Lower lobe of right lung (tissue), 2 donors: ENCODE measurements at regions not wholly inside any gene's neighbourhood (a gene's known extent, or its start where the extent isn't known, plus 50 kb on each side); places are given as distances from the start of the nearest gene placed in this dataset.

Experiments used
- ATAC-seq, 2 donors: fragments of 200-7000 bp; cut with Tn5 transposase; one replicate each; pipeline ENCODE4 v1.9.1; 2020 to 2022; ENCODE audit warnings: mild to moderate bottlenecking in 2 of 2, moderate library complexity in 2 of 2
- DNase-seq: peaks from one replicate; pipeline ENCODE4 v3.0.0-alpha.2; 2020
- H3K27ac ChIP-seq: fragments of 200-600 bp; one replicate; pipeline ENCODE4 v1.8.0; 2022
- H3K27me3 ChIP-seq: fragments of 200-600 bp; one replicate; pipeline ENCODE4 v1.8.0; 2022; ENCODE audit warnings: low read depth
- H3K36me3 ChIP-seq: fragments of 200-600 bp; one replicate; pipeline ENCODE4 v1.8.0; 2022; ENCODE audit warnings: mild to moderate bottlenecking
- H3K4me1 ChIP-seq: fragments of 200-600 bp; one replicate; pipeline ENCODE4 v1.8.0; 2022
- H3K4me3 ChIP-seq: fragments of 200-600 bp; one replicate; pipeline ENCODE4 v1.8.0; 2022; ENCODE audit warnings: mild to moderate bottlenecking
- H3K9me3 ChIP-seq: fragments of 200-600 bp; one replicate; pipeline ENCODE4 v1.8.0; 2022
- intact Hi-C: fragments of 100-400 bp; cut with DNase I; formaldehyde crosslinking; loops from one replicate; pipeline ENCODE4 v1.11.0; 2022
- TF ChIP-seq, protein P1 (sequence below): fragments of 200-600 bp; IDR thresholded peaks from one replicate; pipeline ENCODE4 v1.8.0; 2022; ENCODE audit warnings: antibody characterized with exemption, mild to moderate bottlenecking
- donor health status: DM: no; HTN: yes; CAD: no; lungs with severe emphysema.

DNA sequence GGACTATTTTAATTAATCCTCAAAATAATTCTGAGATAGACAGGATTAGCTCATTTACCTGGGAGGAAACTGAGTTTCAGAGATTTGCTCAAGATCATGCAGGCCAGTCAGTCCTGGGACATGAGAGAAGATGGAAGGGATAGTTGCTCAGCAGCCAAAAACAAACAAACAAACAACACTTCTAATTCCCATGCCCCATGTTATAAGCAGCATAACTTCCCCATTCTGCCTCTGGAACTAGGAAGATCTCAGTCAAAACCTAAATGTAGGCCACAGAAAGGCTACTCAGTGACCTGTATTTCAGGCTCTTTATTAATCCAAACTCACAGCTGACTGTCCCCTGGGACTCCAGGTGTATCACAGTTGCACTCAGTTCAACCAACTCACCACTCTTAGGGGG, 489.2 kb upstream of the NBEA start:
- ATAC-seq (no peak), DNase-seq (no peak)
- H3K27me3 ChIP-seq = no peaks in the 10 kb centered on the region
- H3K9me3 ChIP-seq = no peaks in the 10 kb centered on the region
- TF ChIP-seq, protein P1, sequence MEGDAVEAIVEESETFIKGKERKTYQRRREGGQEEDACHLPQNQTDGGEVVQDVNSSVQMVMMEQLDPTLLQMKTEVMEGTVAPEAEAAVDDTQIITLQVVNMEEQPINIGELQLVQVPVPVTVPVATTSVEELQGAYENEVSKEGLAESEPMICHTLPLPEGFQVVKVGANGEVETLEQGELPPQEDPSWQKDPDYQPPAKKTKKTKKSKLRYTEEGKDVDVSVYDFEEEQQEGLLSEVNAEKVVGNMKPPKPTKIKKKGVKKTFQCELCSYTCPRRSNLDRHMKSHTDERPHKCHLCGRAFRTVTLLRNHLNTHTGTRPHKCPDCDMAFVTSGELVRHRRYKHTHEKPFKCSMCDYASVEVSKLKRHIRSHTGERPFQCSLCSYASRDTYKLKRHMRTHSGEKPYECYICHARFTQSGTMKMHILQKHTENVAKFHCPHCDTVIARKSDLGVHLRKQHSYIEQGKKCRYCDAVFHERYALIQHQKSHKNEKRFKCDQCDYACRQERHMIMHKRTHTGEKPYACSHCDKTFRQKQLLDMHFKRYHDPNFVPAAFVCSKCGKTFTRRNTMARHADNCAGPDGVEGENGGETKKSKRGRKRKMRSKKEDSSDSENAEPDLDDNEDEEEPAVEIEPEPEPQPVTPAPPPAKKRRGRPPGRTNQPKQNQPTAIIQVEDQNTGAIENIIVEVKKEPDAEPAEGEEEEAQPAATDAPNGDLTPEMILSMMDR = no peak
- no peaks in the 10 kb centered on the region for H3K4me1 ChIP-seq
- no peak overlapping the region for H3K4me3 ChIP-seq
- intact Hi-C loops = no loop called here
- H3K36me3 ChIP-seq = no peaks in the 10 kb centered on the region
- no peak overlapping the region for H3K27ac ChIP-seq

DNA sequence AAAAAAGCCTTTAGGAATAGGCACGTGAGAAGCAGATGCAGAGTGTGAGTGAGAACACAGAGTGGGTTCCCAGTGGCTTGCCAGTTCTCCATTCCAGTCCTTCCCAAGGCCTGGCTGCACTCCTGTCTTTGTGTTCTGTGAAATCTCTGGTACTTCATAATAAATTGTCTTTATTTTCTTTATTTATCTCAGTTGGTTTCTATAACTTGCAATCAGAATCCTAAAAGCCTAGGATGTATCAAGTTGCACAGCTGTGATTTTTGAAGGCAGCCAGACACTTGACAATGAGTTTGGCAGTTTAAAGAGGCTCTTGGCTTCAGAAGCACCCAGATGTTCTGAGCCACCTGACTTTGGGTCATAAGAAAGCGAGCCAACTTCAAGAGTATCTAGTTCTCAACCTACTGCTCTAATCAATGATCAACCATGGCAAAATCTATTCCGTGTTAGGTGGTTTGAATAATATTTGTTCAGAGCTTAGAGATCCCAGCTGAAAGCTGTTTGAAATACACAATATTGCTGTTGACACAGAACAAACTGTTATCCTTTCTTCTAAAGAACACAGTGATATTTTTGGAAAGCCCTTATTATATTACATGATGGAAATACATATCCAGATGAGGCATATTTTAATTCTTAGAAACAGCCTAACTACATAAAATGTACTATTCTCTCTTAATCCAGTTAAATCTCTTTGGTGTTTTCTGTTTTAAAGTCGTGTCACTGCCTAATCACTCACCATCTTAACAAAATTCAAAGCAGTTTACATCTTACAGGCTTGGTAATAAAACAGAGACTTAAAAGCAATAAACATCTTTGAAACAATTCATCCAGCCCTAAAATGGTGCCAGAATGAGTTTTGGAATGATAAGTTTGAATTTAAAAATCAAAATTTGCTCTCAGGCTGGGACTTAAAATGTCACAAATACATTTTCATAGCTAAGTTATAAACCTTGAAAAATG, 483.0 kb upstream of the NBEA start:
- ATAC-seq (no peak), DNase-seq (no peak)
- Histone ChIP-seq H3K27ac (no peak overlapping the region), H3K27me3 (no peaks in the 10 kb centered on the region), H3K9me3 (no peaks in the 10 kb centered on the region), H3K4me3 (no peak overlapping the region), H3K36me3 (no peaks in the 10 kb centered on the region), H3K4me1 (no peaks in the 10 kb centered on the region)
- TF ChIP-seq, protein P1 = no peak
- intact Hi-C loops = no loop called here

DNA sequence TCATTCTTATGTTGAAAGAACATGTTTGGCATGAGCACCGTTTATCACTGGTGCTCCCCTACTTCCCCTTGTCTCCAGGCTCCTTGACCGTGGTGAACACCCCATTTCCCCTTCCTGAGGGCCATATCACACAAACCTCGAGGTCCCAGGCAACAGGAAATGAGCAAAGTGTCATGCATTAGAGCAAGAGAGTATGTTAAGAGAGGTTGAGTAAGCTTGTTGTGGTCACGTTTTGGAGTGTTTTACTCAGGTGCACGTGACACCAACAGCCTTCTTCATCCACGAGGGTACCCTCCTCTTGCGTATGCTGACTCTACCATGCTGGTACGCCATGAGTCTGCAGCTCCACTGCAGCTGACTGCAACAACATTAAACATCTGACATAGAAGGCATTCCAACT, 482.2 kb upstream of the NBEA start:
- TF ChIP-seq, protein P1 = no peak

DNA sequence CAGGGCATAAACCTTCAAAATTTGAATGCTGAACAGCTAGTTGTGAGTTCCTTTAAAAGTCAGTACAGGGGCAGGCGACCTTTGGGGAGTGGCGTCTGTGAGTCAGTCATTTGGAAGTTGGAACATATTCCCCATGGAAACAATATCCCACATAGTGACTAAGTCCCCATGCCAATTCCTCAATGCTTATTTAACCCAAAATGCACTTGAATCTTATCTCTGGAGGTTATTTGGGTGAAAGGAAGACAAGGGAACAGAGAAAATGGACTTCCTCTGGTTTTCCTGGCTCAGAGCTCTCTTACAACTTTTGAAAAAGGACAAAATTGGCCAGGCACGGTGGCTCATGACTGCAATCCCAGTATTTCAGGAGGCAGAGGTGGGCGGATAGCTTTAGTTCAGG, 479.2 kb upstream of the NBEA start:
- DNase-seq = no peak
- ATAC-seq = no peak
- TF ChIP-seq, protein P1 = no peak
- no peaks in the 10 kb centered on the region for H3K27me3 ChIP-seq
- no peaks in the 10 kb centered on the region for H3K36me3 ChIP-seq
- no peak overlapping the region for H3K4me3 ChIP-seq
- intact Hi-C loops = no loop called here
- H3K9me3 ChIP-seq = no peaks in the 10 kb centered on the region
- H3K4me1 ChIP-seq = no peaks in the 10 kb centered on the region
- H3K27ac ChIP-seq = no peak overlapping the region

More for the DNA sequence above, 482.2 kb upstream of the NBEA start:
- no peak overlapping the region for H3K27ac ChIP-seq
- no peaks in the 10 kb centered on the region for H3K4me1 ChIP-seq
- DNase-seq (no peak), ATAC-seq (no peak)
- H3K36me3 ChIP-seq = no peaks in the 10 kb centered on the region
- no peaks in the 10 kb centered on the region for H3K9me3 ChIP-seq
- intact Hi-C loops = no loop called here
- no peaks in the 10 kb centered on the region for H3K27me3 ChIP-seq
- no peak overlapping the region for H3K4me3 ChIP-seq

DNA sequence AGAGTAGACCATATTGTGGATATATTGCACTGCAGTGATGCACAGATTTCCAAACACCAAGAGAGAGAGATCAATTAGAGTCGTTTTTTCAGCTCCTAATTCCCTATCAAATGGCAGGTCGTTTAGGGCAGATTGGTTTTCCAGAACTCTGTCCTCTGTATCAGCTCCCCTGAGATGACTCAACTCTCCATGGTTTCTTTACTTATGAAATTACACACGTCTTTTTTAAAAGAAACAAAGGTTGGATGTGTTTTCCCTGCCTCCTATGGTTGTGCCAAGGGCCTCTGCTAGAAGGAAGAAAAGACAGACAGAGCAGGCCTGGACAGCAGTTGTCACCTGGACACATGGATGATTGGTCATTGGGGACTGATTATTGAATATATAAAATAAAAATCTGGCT, 478.1 kb upstream of the NBEA start:
- Histone ChIP-seq H3K36me3 (no peaks in the 10 kb centered on the region), H3K4me3 (no peak overlapping the region), H3K9me3 (no peaks in the 10 kb centered on the region), H3K4me1 (peaks cover 4% of the 10 kb centered on the region), H3K27me3 (no peaks in the 10 kb centered on the region), H3K27ac (no peak overlapping the region)
- TF ChIP-seq, protein P1 = no peak
- intact Hi-C loops = no loop called here
- ATAC-seq (no peak), DNase-seq (no peak)
